Breast epithelium (tissue), 4 donors: ENCODE measurements at regions not wholly inside any gene's neighbourhood (a gene's known extent, or its start where the extent isn't known, plus 50 kb on each side); places are given as distances from the start of the nearest gene placed in this dataset.

Source experiments
- DNase-seq, 2 donors: peaks; one replicate each; pipeline ENCODE4 v3.0.0-alpha.2; 2019; ENCODE audit warnings: low spot score in 2 of 2
- H3K27ac ChIP-seq, 2 donors: fragments of 200-600 bp; sonication (generic) in 1 of 2; one replicate each; pipeline ENCODE4 v1.5.1; 2016 to 2019; ENCODE audit warnings: mild to moderate bottlenecking in 1 of 2
- H3K27me3 ChIP-seq, 2 donors: fragments of 200-600 bp; sonication (generic) in 1 of 2; one replicate each; pipeline versions ENCODE4 v1.5.1 to v1.6.0; 2017 to 2019; ENCODE audit warnings: control low read depth in 1 of 2, mild to moderate bottlenecking in 1 of 2
- H3K36me3 ChIP-seq: fragments of 200-600 bp; one replicate; pipeline ENCODE4 v1.5.1; 2019
- H3K4me1 ChIP-seq, 2 donors: fragments of 200-600 bp; sonication (generic); one replicate each; pipeline ENCODE4 v1.5.1; 2016 to 2019; ENCODE audit warnings: control low read depth in 1 of 2
- H3K4me3 ChIP-seq, 3 donors: fragments of 200-600 bp; sonication (generic); 1 replicate in 2 of 3; 2 replicates in 1 of 3; pipeline ENCODE4 v1.5.1; 2016 to 2019; ENCODE audit warnings: mild to moderate bottlenecking in 3 of 3, moderate library complexity in 2 of 3
- H3K9me3 ChIP-seq, 2 donors: fragments of 200-600 bp; sonication (generic) in 1 of 2; one replicate each; pipeline ENCODE4 v1.5.1; 2016 to 2019; ENCODE audit warnings: control low read depth in 1 of 2
- POLR2A ChIP-seq: fragments of 450-650 bp; IDR thresholded peaks from one replicate; pipeline ENCODE4 v1.6.1; 2016; ENCODE audit warnings: antibody characterized with exemption, mild to moderate bottlenecking, moderate library complexity
- POLR2AphosphoS5 ChIP-seq, 3 donors: sonication (generic); formaldehyde crosslinking; IDR thresholded peaks; one replicate each; pipeline ENCODE4 v1.6.1; 2017; ENCODE audit warnings: antibody characterized with exemption in 3 of 3
- intact Hi-C: fragments of 100-400 bp; cut with DNase I; formaldehyde crosslinking; loops from one replicate; pipeline ENCODE4 v1.15.1; 2023; ENCODE audit warnings: low total_unique reads
- TF ChIP-seq, protein P1 (sequence below), 3 donors: fragments of 450-650 bp; IDR thresholded peaks; one replicate each; pipeline ENCODE4 v1.5.1; 2016 to 2017; ENCODE audit warnings: antibody characterized with exemption in 3 of 3, mild to moderate bottlenecking in 3 of 3, moderate library complexity in 3 of 3

DNA sequence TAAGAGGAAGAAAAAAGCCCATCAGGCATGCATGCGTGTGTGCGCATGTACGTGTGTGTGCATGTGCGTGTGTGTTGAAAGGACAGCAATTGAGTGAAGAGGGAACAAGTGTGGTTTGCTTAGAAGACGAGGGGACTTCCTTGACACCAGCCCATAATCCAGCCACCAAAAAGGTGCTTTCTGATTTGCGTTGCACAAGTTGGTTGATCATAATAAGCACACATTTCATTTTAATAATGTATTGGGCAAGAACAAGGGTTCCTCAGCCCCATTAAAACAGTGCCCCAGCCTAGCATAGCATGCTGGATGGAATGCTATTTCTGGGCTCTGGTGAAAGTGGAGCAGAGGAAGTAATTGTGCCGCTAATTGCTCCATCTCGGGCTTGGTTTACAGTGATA, 493.2 kb downstream of the MIAT start:
- intact Hi-C loops, result no loop called here
- no peak overlapping the region for H3K27ac ChIP-seq
- H3K27me3 ChIP-seq, result peaks cover 0 to 16% of the 10 kb centered on the region in 2 donors
- DNase-seq, result no peak
- no peak for TF ChIP-seq POLR2AphosphoS5 (IDR thresholded peaks at IDR 0.05)
- H3K4me1 ChIP-seq, result no peaks in the 10 kb centered on the region
- no peak overlapping the region for H3K4me3 ChIP-seq
- H3K9me3 ChIP-seq, result no peaks in the 10 kb centered on the region
- no peaks in the 10 kb centered on the region for H3K36me3 ChIP-seq

DNA sequence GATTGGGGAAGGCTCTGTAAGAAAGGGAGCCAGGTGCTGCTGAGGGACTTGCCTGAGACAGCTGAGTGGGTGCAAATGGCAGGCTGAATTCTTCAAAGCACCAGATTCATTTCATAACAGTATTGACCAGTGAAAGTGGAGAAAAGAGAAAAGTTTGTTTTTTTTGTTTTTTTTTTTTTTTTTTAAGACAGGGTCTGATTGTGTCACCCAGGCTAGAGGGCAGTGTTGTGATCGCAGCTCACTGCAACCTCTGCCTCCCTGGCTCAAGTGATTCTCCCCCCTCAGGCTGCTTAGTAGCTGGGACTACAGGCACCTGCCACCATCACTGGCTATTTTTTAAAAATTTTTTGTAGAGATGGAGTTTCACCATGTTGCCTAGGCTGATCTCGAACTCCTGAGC, 494.0 kb downstream of the MIAT start:
- intact Hi-C loops, result no loop called here
- H3K4me1 ChIP-seq, result no peaks in the 10 kb centered on the region
- H3K4me3 ChIP-seq, result no peak overlapping the region
- TF ChIP-seq POLR2AphosphoS5 (IDR thresholded peaks at IDR 0.05) (no peak), POLR2A (no peak)
- TF ChIP-seq, protein P1, sequence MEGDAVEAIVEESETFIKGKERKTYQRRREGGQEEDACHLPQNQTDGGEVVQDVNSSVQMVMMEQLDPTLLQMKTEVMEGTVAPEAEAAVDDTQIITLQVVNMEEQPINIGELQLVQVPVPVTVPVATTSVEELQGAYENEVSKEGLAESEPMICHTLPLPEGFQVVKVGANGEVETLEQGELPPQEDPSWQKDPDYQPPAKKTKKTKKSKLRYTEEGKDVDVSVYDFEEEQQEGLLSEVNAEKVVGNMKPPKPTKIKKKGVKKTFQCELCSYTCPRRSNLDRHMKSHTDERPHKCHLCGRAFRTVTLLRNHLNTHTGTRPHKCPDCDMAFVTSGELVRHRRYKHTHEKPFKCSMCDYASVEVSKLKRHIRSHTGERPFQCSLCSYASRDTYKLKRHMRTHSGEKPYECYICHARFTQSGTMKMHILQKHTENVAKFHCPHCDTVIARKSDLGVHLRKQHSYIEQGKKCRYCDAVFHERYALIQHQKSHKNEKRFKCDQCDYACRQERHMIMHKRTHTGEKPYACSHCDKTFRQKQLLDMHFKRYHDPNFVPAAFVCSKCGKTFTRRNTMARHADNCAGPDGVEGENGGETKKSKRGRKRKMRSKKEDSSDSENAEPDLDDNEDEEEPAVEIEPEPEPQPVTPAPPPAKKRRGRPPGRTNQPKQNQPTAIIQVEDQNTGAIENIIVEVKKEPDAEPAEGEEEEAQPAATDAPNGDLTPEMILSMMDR (IDR thresholded peaks at IDR 0.05), result no peak
- H3K9me3 ChIP-seq, result no peaks in the 10 kb centered on the region
- H3K27me3 ChIP-seq, result peaks cover 0 to 16% of the 10 kb centered on the region in 2 donors
- H3K36me3 ChIP-seq, result no peaks in the 10 kb centered on the region
- DNase-seq, result no peak
- H3K27ac ChIP-seq, result no peak overlapping the region

DNA sequence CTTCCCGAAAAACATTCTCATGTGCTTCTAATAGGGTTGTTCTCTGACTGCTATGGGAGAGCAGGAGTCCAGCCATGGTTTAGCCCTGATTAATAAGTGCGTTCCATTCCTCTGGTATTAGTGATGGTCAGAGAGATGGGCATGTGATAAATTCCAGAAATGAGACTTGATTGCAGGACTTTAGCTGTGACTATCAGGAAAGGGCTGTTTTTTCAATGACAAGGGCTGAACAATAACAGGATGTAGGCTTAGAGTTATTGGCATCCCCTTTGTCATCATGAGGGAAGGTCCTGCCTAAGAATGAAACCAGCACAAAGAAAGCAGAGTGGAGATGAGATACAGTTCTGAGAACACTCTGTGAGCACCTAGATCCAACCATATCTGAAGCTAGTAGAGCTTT, 494.6 kb downstream of the MIAT start:
- Histone ChIP-seq H3K9me3 (no peaks in the 10 kb centered on the region), H3K4me3 (no peak overlapping the region), H3K27me3 (peaks cover 0 to 16% of the 10 kb centered on the region in 2 donors), H3K4me1 (no peaks in the 10 kb centered on the region), H3K36me3 (no peaks in the 10 kb centered on the region), H3K27ac (no peak overlapping the region)
- intact Hi-C loops, result no loop called here
- TF ChIP-seq, protein P1 (IDR thresholded peaks at IDR 0.05), result no peak
- TF ChIP-seq POLR2A, result no peak
- TF ChIP-seq POLR2AphosphoS5 (IDR thresholded peaks at IDR 0.05), result no peak
- no peak for DNase-seq

DNA sequence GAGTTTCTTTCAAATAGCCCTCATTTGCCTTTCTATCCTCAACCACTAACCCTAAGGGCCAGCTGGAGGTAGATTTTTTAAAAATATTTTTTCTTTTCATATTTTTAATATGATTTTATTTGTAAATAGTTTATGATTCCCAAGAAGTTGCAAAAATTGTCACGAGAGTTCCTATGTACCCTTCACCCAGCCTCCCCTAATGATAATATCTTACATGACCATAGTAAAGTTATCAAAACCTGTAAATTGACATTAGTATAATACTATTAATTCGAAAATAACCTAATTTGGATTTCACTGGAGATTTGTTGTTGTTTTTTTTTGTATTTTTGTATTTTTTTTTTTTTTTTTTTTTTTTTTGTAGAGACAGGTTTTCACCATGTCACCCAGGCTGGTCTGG, 495.5 kb downstream of the MIAT start:
- H3K4me3 ChIP-seq, result no peak overlapping the region
- H3K9me3 ChIP-seq, result no peaks in the 10 kb centered on the region
- H3K27ac ChIP-seq, result no peak overlapping the region
- no peaks in the 10 kb centered on the region for H3K4me1 ChIP-seq
- DNase-seq, result no peak
- H3K36me3 ChIP-seq, result no peaks in the 10 kb centered on the region
- peaks cover 0 to 16% of the 10 kb centered on the region in 2 donors for H3K27me3 ChIP-seq
- intact Hi-C loops, result no loop called here
- TF ChIP-seq POLR2A (no peak), POLR2AphosphoS5 (IDR thresholded peaks at IDR 0.05) (no peak)
- TF ChIP-seq, protein P1 (IDR thresholded peaks at IDR 0.05), result no peak

DNA sequence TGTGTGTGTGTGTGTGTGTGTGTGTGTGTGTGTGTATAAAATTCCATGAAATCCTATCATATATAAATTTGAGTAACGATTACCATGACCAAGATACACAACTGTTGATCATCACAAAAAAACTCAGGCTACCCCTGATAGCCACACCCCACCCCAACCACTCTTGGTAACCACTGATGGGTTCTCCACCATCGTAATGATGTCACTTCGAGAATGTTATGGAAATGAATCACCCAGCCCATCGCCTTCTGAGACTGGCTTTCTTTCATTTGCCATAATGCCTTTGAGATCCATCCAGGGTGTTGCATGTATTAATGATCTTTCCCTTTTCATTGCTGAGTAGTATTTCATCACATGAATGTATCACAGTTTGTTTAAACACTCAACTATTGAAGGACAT, 496.0 kb downstream of the MIAT start:
- Histone ChIP-seq H3K27ac (no peak overlapping the region), H3K36me3 (no peaks in the 10 kb centered on the region), H3K9me3 (no peaks in the 10 kb centered on the region), H3K4me3 (no peak overlapping the region), H3K27me3 (peaks cover 0 to 16% of the 10 kb centered on the region in 2 donors), H3K4me1 (no peaks in the 10 kb centered on the region)
- DNase-seq, result no peak
- intact Hi-C loops, result no loop called here
- no peak for TF ChIP-seq POLR2A
- TF ChIP-seq POLR2AphosphoS5 (IDR thresholded peaks at IDR 0.05), result no peak
- TF ChIP-seq, protein P1 (IDR thresholded peaks at IDR 0.05), result no peak

DNA sequence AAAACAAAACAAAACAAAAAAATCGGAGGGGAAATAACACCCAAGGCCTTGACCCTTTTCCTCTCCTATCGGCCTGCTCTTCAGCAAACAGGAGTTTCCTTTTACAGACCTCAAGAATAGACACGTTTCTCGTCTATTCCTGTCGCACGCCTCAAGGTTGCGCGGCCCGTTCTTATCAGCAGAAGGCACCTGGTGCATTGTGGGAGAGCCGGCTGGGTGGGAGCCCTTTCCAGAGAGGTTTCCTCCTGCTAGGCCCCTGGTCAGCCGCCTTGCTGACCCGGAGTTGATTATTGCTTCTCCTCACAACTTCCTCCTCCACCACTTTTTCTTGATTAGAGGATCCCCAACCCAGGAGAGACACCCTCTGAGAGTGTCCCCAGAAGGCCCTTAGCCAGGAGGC, 497.3 kb downstream of the MIAT start:
- TF ChIP-seq, protein P1 (IDR thresholded peaks at IDR 0.05), result no peak
- no peak for TF ChIP-seq POLR2AphosphoS5 (IDR thresholded peaks at IDR 0.05)
- TF ChIP-seq POLR2A, result no peak

More for the DNA sequence above, 497.3 kb downstream of the MIAT start:
- Histone ChIP-seq H3K9me3 (no peaks in the 10 kb centered on the region), H3K4me1 (no peaks in the 10 kb centered on the region), H3K4me3 (no peak overlapping the region), H3K27me3 (peaks cover 0 to 10% of the 10 kb centered on the region in 2 donors), H3K27ac (no peak overlapping the region), H3K36me3 (no peaks in the 10 kb centered on the region)
- DNase-seq, result no peak
- intact Hi-C loops, result no loop called here
